KOPT-K1 (cell line): ENCODE measurements at regions not wholly inside any gene's neighbourhood (a gene's known extent, or its start where the extent isn't known, plus 50 kb on each side); places are given as distances from the start of the nearest gene placed in this dataset.

ENCODE experiments used
- H3K27ac ChIP-seq: fragments of 200-600 bp; sonication (generic); 2 replicates; pipeline ENCODE4 v1.5.1; 2016; ENCODE audit warnings: antibody characterized with exemption, mild to moderate bottlenecking, low read depth, low read length; ENCODE audit not compliant: poor library complexity, severe bottlenecking
- H3K36me3 ChIP-seq: fragments of 200-600 bp; sonication (generic); 2 replicates; pipeline ENCODE4 v1.5.1; 2017; ENCODE audit warnings: antibody characterized with exemption, mild to moderate bottlenecking, low read length, moderate library complexity; ENCODE audit not compliant: insufficient read depth
- H3K9me3 ChIP-seq: fragments of 200-600 bp; sonication (generic); 2 replicates; pipeline ENCODE4 v1.5.1; 2017; ENCODE audit warnings: antibody characterized with exemption, low read length, mild to moderate bottlenecking; ENCODE audit not compliant: insufficient read depth, poor library complexity, severe bottlenecking

DNA sequence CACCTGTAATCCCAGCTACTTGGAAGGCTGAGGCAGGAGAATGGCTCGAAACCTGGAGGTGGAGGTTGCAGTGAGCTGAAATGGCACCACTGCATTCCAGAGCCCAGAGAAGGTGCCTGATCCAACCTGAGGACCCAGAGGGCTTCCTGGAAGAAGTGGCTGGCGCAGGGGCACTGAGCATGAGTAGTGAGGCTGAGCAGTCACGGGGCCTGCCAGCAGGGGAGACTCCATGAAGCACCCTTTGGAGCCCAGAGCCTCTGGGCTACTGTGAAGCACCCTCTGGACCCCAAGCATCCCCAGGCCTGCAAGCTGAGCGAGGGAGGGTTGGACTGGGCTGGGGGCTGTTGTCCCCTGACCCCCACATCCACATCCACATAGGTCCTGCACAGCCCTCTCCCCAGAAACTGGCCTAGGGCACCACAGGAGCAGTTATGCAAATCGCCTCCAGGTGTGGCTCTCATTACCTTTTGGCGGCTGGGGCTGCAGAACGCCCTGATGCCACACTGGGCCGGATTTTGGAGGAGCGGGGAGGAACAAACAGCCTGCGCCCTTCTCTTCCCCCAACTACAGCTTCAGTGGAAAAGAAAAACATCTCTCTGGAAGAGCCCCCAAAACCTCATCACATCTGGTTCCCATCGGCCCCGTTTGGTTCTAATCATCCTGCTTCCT is 78.2 kb upstream of the TARDBP start:
- no peak overlapping the region for H3K27ac ChIP-seq
- no peaks in the 10 kb centered on the region for H3K36me3 ChIP-seq
- peaks cover 2% of the 10 kb centered on the region for H3K9me3 ChIP-seq

DNA sequence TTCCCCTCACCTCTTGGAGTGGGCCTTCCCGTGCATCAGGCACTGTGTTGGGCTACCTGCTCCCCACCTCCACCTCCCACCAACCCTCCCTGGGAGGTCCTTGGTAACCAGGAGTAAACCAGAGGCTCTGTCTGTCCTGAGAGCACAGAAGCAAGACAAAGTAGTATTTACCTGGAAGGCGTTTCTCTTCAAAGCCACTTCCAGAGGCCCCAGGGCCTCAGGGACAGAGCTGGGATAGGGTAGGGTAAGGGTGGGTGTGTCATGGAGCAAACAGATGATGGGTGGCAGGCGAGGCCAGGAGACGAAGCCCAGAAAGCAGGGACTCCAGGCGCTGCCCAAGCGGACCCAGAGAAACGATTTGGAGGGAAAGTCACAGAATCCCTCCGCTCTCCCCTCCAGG is 77.2 kb upstream of the TARDBP start:
- Histone ChIP-seq H3K9me3 (no peaks in the 10 kb centered on the region), H3K36me3 (no peaks in the 10 kb centered on the region), H3K27ac (no peak overlapping the region)

DNA sequence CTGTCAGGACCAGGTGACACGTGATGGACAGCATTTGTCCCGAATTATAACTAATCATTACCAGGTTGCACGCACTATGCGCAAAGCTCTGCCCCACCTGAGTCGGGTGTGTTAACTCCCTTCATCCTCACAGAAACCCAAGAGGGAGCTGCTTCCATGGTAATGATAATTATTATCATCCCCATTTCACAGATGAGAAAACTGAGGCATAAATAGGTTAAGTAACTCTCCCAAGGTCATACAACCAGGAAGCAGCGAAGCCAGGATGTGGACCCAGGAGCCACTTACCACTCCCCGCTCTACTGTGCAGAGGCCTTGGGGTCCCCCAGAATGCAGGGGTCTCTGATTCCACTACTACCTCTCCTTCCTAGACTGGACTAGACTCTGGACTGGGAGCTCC is 76.7 kb upstream of the TARDBP start:
- no peaks in the 10 kb centered on the region for H3K9me3 ChIP-seq
- no peak overlapping the region for H3K27ac ChIP-seq
- H3K36me3 ChIP-seq, result no peaks in the 10 kb centered on the region

DNA sequence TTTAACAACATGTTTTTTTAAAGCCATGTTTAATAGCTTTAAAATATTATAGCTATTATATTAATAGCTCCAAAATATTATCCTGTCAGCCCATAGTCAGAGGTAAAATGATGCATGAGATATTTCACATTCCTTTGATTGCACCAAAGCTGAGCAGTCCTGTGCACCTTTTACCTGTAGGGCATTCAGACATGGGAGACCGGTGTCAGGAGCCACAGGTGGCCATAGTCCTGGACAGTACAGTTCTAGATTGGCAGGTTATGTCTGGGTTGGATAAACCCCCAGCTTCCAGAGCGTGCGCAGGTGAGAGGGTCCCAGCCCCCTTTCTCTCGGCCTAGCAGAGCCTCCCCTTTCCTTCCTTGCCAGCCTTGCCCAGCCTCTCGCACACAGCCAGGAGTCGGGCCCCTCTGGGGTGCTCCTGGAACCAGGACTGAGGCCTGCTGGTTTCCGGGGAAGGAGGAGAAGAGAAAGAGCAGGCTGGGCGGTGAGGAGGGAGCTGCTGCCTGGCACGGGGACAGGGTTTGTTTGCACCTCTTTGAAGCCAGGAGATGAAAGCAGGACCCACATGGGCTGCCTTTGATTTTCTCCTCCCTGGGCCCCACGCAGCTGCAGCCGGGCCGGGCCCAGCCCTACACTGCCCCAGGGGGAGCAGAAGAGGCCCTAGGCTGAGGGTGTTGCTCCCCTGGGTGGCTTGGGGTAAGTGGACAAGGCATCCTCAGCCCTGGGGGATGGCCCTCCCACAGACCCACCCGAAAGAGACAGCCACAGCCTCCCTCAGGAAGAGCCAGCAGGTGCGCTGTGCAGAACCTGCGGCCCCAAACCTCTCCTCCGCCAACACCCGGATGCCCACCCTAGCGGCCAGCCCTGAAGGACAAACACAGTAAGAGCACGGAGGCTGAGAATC is 75.2 kb upstream of the TARDBP start:
- Histone ChIP-seq H3K27ac (peak overlapping the region; percentile 18), H3K36me3 (no peaks in the 10 kb centered on the region), H3K9me3 (no peaks in the 10 kb centered on the region)

DNA sequence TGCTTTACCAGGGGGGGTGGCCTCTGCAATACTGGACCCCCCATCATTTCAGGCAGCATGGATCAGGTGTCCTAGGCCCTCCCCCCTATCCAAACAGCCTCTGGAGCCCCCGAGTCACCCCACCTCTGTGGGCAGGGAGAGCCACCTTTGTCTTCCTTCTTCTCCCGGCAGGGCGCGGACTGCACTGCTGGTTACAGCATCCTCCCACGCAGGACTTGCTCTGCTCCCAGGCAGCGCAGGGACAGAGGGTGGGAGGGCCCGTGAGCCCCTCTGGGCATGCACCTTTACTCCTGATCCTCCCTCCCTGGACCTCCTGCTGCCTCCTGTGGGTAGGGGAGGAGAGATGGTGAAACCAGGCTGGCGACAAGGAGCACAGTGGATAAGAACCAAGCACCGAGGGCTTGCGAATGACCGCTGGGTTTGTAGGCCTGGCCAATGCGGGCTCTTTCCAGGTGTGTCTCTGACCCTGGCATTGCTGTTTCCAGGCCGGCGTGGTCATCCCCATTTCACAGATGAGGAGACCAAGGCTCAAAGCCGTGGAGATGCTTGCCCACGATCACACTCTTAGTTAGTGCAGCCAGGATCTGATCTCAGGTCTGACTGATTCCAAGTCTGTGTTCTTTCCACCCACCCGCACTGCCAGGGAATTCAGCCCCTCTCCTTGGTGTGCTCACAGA is 73.6 kb upstream of the TARDBP start:
- no peaks in the 10 kb centered on the region for H3K9me3 ChIP-seq

DNA sequence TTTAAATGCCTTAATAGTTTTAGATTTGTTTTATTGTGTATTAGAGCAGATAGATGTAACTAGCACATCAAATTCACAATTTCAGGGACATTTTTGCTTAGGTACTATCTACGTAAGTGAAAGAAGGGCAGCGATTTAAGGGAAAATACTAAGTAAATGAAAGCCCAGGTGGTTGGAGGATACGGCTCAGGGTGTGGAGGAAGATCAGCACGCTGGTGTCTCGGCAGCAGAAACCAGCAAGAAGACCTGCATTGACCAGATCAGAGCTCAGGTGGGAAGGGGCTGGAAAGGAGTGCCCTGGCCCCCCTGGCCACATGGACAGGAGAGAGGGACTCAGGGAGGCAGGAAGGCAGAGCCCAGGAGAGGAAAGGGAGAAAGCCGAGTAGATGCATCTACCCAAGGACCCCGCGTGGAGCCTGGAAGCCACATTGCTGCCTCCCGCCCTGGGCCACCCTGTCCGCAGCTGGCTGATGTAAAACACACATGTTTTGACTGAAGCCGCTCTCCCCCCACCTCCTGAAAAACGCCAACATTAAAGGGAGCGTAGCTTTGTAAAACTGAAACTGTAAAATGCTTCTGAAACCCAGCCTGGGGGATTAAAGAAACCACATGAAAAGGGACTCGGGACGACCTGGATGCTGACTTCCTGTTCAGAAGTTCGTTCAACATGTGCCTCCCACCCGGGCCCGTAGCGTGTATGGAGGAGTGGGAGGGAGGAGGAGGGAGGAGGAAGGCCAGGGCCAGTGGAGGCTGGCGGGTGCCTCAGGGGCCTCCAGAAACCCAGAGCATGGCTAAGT is 72.6 kb upstream of the TARDBP start:
- Histone ChIP-seq H3K9me3 (no peaks in the 10 kb centered on the region), H3K36me3 (no peaks in the 10 kb centered on the region), H3K27ac (peak overlapping the region; percentile 56)

More for the DNA sequence above, 73.6 kb upstream of the TARDBP start:
- H3K36me3 ChIP-seq, result no peaks in the 10 kb centered on the region
- no peak overlapping the region for H3K27ac ChIP-seq

DNA sequence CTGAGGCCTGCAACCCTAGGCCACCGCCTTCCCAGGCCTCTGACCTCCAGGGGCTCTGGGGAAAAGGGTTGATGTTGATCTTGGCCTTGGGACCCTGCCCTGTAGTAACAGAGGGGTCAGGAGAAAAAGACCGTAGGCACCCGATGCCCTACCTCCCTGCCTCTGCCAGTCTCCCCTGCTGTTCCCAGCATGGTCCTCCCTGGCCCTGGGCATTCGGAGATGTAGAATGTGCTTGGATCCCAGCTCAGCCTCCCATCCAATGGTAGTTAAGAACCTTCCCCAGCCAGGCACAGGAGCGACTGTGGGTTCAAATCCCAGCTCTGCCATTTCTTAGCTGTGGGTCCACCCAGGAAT is 72.0 kb upstream of the TARDBP start:
- Histone ChIP-seq H3K27ac (peak overlapping the region; percentile 56), H3K36me3 (no peaks in the 10 kb centered on the region), H3K9me3 (no peaks in the 10 kb centered on the region)

DNA sequence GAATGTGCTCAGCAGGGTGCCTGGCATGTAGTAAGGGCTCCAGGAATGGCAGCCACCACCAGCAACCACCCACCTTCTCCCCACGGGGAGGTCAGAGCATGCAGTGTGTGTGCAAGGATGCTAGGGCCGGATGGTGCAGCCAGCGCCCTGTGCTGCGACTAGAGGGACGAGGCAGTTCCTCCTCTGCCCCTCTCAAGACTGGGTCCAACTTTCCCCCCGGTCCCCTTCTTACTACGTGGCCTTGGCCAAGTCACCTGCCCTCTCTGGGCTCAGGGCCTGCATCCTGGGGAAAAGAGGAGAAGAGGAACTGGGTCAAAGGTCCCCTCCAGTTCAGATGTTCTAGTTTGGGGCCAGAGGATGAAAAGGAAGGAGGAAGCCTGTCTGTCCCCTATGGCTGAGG is 71.6 kb upstream of the TARDBP start:
- H3K27ac ChIP-seq, result peak overlapping the region; percentile 56
- no peaks in the 10 kb centered on the region for H3K9me3 ChIP-seq
- no peaks in the 10 kb centered on the region for H3K36me3 ChIP-seq

DNA sequence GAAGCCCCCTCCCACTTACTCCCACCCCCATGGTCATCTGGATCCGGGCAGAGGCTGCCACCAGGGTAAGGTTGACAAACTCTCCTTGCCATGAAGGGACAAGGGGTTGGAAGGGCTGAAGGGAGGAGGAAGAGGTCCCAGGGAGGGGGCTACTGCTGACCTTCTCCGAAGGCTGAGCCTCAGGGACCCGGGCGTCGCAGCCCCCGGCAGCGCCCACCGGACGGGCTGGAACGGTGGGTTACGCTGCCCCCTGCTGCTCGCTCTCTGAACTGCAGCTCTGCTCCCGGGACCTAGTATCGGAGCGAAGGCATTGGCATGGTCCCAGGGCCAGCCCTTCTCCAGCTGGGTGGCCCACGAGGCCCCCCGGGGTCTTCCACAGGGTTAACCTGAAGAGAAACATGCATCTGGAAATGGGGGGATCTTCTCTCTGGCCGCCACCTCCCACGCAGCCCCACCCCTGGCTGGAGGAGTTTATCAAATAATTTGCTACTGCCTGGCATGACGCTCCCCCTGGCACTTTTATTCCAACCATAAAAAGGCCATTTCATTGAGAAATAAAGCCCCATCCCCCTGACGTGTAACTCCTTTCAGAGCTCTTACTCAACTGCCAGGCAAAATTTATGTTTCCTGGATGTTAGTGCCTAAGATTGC is 70.4 kb upstream of the TARDBP start:
- Histone ChIP-seq H3K27ac (no peak overlapping the region), H3K9me3 (no peaks in the 10 kb centered on the region), H3K36me3 (no peaks in the 10 kb centered on the region)

DNA sequence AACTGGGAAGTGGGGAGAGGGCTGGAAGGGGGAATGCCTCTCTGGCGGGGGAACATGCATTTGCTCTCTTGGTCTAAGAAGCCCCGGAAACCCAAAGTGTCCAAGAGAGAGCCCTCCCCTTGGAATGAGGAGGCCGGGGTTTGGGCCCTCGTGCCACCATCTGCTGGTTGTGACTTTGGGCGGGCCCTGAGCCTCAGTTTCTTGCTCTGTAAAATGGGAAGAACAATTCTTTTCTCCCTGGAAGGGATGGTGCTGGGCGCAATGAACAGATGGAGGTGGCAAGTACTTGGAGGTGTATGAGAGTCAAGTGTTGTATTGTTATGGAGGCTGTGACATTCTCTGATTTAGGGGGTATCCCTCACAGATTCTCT is 69.9 kb upstream of the TARDBP start:
- no peak overlapping the region for H3K27ac ChIP-seq
- no peaks in the 10 kb centered on the region for H3K9me3 ChIP-seq
- no peaks in the 10 kb centered on the region for H3K36me3 ChIP-seq

DNA sequence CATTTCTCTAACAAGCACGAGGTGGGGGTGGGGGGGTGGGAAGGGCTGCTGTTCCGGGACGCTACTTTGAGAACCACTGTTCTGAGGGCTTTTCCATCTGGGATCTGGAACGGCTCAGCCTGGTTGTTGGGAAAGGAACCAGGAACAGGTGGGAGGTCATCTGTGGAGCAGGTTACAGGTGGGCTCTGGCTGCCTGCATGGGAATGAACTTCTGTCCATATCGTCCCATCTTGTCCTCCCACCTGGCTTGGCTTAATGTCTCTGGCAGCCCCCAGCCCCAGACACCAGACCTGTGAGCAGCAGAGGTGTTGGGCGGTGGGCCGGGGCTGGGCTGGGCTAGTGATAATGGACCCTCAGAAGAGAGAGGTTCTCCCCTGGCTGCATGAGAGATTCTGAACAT is 69.4 kb upstream of the TARDBP start:
- Histone ChIP-seq H3K9me3 (no peaks in the 10 kb centered on the region), H3K36me3 (no peaks in the 10 kb centered on the region), H3K27ac (no peak overlapping the region)

DNA sequence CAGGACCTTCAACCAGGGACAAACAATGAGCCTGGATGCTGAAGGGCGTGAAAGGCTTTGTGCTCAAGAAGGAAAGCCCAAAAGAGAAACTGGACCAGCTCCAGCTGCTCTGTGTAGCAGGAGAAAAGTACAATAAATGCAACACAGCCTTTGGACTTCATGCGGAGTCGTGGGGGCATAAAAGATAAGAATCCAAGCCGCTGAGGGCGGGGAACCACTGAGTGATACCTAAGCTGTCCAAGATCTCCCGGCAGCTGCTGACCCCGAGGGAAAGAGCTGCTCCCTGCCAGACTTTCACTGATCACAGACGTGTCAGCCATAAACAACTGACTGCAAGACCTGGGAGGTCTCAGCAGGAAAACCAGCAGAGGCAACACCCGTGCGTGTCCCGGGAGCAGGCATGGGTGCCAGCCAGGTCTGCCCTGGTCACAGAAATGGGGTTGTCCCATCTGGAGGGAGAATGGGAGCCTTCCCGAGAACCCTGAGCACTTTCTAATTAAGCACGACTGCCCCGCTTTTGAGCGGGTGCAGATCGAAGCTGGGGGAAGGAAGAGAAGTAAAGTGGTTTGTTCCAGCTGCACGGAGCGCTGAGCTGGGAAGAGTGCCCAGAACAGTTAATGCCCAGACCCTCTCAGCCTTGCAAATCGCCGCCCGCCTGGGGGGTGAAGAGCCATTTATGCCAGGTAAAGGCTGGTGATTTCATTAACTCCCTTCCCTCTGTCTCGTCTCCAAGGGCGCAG is 68.3 kb upstream of the TARDBP start:
- no peaks in the 10 kb centered on the region for H3K9me3 ChIP-seq
- H3K36me3 ChIP-seq, result no peaks in the 10 kb centered on the region
- no peak overlapping the region for H3K27ac ChIP-seq

DNA sequence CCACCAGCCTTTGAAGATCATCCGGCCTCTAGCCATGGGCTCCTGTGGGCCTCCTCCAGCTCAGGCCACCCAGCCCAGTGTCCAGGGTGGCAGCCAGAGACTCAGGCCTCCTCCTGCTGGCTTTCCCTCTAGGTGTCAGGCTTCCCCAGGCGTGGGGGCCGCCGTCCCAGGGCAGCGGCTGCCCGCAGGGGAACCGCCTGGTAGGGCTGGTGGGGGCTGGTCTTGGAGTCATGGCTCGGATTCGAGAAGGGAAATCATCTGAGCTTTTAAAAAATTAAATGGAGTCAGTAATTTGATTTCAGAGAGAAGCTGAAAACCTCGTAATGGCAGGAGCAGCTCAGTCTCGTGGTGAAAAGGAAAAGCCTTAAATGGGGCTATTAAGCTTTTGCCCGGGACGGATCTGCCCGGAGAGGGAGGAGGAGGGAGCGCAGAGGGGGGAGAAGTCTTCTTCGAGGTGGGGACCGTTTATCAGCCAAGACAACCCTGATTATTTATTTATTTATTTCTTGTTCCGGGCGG is 66.4 kb upstream of the TARDBP start:
- H3K27ac ChIP-seq, result no peak overlapping the region
- H3K36me3 ChIP-seq, result no peaks in the 10 kb centered on the region
- H3K9me3 ChIP-seq, result no peaks in the 10 kb centered on the region

DNA sequence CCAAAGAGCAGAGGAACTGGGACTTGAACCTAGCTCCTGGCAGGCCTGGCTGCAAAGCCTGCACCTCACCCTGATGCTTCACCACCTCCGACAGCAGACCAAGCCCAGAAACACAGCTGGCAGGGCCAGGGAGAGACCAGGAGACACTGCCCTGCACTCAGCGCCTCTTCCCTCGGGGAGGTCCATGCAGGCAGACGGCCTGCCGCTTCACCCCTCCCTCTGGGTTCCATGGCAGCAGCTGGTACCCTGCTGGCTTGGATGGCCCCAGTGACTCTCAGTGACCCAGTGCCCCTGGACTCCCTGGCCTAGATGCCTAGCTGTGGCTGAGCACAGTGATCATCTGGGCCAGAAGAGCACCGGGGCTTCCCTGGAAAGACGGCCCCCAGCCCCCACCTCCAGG is 65.3 kb upstream of the TARDBP start:
- Histone ChIP-seq H3K9me3 (no peaks in the 10 kb centered on the region), H3K27ac (no peak overlapping the region), H3K36me3 (no peaks in the 10 kb centered on the region)
